B cell (primary cell): ENCODE measurements at regions not wholly inside any gene's neighbourhood (a gene's known extent, or its start where the extent isn't known, plus 50 kb on each side); places are given as distances from the start of the nearest gene placed in this dataset.
A peak's percentile ranks its signal among the peaks of the same experiment; 100 is the strongest.

ENCODE experiments used
- ATAC-seq: fragments of 200-7000 bp; cut with Tn5 transposase; one replicate; pipeline ENCODE4 v1.10.0; 2021; ENCODE audit warnings: low read depth, mild to moderate bottlenecking, moderate number of reproducible peaks, moderate library complexity
- CTCF ChIA-PET: fragments of 350-600 bp; sonication (Branson Sonifier 250); formaldehyde crosslinking; loops from one replicate; lab custom pipeline; 2021; ENCODE audit warnings: antibody characterized with exemption, inconsistent platforms; lab: Charles Lee
- POLR2A ChIA-PET: fragments of 350-600 bp; sonication (Branson Sonifier 250); formaldehyde crosslinking; loops from one replicate; lab custom pipeline; 2021; ENCODE audit warnings: antibody characterized with exemption; lab: Charles Lee
- DNase-seq: peaks from one replicate; pipeline ENCODE4 v3.0.0; 2013
- H2AFZ ChIP-seq: 2 replicates; pipeline ENCODE4 v1.6.1; 2012; ENCODE audit warnings: mild to moderate bottlenecking, low read depth, low read length; ENCODE audit not compliant: insufficient read depth, poor library complexity, severe bottlenecking
- H3K27ac ChIP-seq, 2 donors: 1 replicate in 1 of 2; 2 replicates in 1 of 2; pipeline ENCODE4 v1.5.1; 2012 to 2013; ENCODE audit warnings: low read length in 2 of 2, mild to moderate bottlenecking in 2 of 2, moderate library complexity in 1 of 2
- H3K27me3 ChIP-seq, 4 experiments: fragments of 200-600 bp in 1 of 4; sonication (generic) in 1 of 4; replicated peaks in 1 of 4; 1 replicate in 2 of 4; 2 replicates in 2 of 4; pipeline versions ENCODE4 v1.6.1 to v1.7.0; 2013 to 2016; ENCODE audit warnings: low read length in 3 of 4, mild to moderate bottlenecking in 2 of 4, mixed read lengths in 1 of 4, moderate library complexity in 1 of 4; ENCODE audit not compliant: insufficient read depth in 4 of 4, control insufficient read depth in 3 of 4; ENCODE audit errors: control extremely low read depth in 1 of 4
- H3K36me3 ChIP-seq, 2 experiments: replicated peaks in 1 of 2; 1 replicate in 1 of 2; 2 replicates in 1 of 2; pipeline versions ENCODE4 v1.6.1 to v1.7.1; 2013; ENCODE audit warnings: low read length in 1 of 2; ENCODE audit not compliant: insufficient read depth in 2 of 2, control insufficient read depth in 1 of 2; ENCODE audit errors: control extremely low read depth in 1 of 2, extremely low read depth in 1 of 2
- H3K4me1 ChIP-seq, 2 donors: fragments of 200-600 bp in 1 of 2; sonication (generic) in 1 of 2; 1 replicate in 1 of 2; 2 replicates in 1 of 2; pipeline versions ENCODE4 v1.5.1 to v1.6.1; 2013 to 2017; ENCODE audit warnings: low read length in 2 of 2; ENCODE audit not compliant: control insufficient read depth in 2 of 2, insufficient read depth in 2 of 2
- H3K4me2 ChIP-seq: replicated peaks from 2 replicates; pipeline ENCODE3; 2012; ENCODE audit warnings: mild to moderate bottlenecking, low read depth, low read length; ENCODE audit not compliant: poor library complexity, severe bottlenecking
- H3K4me3 ChIP-seq, 5 experiments: fragments of 200-600 bp in 1 of 5; sonication (generic) in 1 of 5; 1 replicate in 3 of 5; 2 replicates in 2 of 5; pipeline versions ENCODE4 v1.5.1 to v1.7.0; 2011 to 2016; ENCODE audit warnings: low read length in 4 of 5, mild to moderate bottlenecking in 4 of 5, low read depth in 2 of 5, control low read depth in 1 of 5, moderate library complexity in 1 of 5; ENCODE audit not compliant: insufficient read depth in 1 of 5; ENCODE audit errors: control extremely low read depth in 1 of 5, extremely low read depth in 1 of 5
- H3K79me2 ChIP-seq: fragments of 200-600 bp; sonication (generic); one replicate; pipeline ENCODE4 v1.6.0; 2016; ENCODE audit warnings: low read length; ENCODE audit not compliant: control insufficient read depth, insufficient read depth
- H3K9ac ChIP-seq: fragments of 200-600 bp; sonication (generic); 2 replicates; pipeline ENCODE4 v1.6.1; 2017; ENCODE audit warnings: mild to moderate bottlenecking, low read length, moderate library complexity
- H3K9me3 ChIP-seq, 3 donors: one replicate each; pipeline versions ENCODE4 v1.6.1 to v1.7.1; 2013; ENCODE audit warnings: low read length in 2 of 3; ENCODE audit not compliant: control insufficient read depth in 2 of 3, insufficient read depth in 1 of 3; ENCODE audit errors: control extremely low read depth in 1 of 3
- H4K20me1 ChIP-seq: 2 replicates; pipeline ENCODE4 v1.6.0; 2012; ENCODE audit warnings: mild to moderate bottlenecking, low read length; ENCODE audit not compliant: insufficient read depth, control insufficient read depth, poor library complexity, severe bottlenecking
- H3K27ac Mint-ChIP-seq: one replicate; pipeline ENCODE4 v1.8.0; 2021; ENCODE audit warnings: mixed read lengths
- H3K27me3 Mint-ChIP-seq: one replicate; pipeline ENCODE4 v1.8.0; 2021; ENCODE audit warnings: mixed read lengths
- H3K4me1 Mint-ChIP-seq: one replicate; pipeline ENCODE4 v1.8.0; 2021; ENCODE audit warnings: mixed read lengths
- H3K4me3 Mint-ChIP-seq: one replicate; pipeline ENCODE4 v1.8.0; 2021; ENCODE audit warnings: mixed read lengths
- H3K9me3 Mint-ChIP-seq: one replicate; pipeline ENCODE4 v1.8.0; 2022; ENCODE audit warnings: mixed read lengths; ENCODE audit not compliant: insufficient read depth
- EZH2 ChIP-seq: IDR thresholded peaks from 2 replicates; pipeline ENCODE4 v1.6.1; 2012; ENCODE audit warnings: borderline replicate concordance, low read depth, mild to moderate bottlenecking, moderate library complexity, low read length; ENCODE audit not compliant: insufficient read depth, poor library complexity, severe bottlenecking
- WGBS: methylation state at CpG from one replicate; pipeline ENCODE4 v1.1.5; 2013; ENCODE audit warnings: missing lambda C conversion rate; ENCODE audit not compliant: insufficient coverage; 5-methylcytosine and 5-hydroxymethylcytosine counted together
- intact Hi-C: fragments of 100-400 bp; cut with micrococcal nuclease; formaldehyde crosslinking; loops from one replicate; pipeline ENCODE4 v1.10.0; 2022
- TF ChIP-seq, protein P1 (sequence below): fragments of 200-600 bp; IDR thresholded peaks from one replicate; pipeline ENCODE4 v1.8.0; 2022; ENCODE audit warnings: antibody characterized with exemption, mild to moderate bottlenecking

DNA sequence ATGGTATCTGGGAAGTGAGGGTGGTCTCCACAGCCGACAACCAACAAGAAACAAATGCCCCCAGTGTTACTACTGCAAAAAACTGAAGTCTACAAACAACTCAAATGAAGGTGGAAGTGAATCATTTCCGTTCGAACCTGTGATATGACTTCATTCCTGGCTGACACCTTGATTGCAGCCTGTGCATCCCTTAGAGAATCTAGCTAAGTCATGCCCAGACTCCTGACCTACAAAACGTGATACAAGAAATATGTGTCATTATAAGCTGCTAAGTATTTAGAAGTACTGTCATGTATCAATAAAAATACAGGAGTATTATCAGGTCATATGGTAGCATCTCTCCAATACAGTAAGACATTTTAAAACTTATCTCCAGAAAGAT is 959.7 kb upstream of the LCORL start:
- no peak for ATAC-seq
- no peak overlapping the region for H2AFZ ChIP-seq

DNA sequence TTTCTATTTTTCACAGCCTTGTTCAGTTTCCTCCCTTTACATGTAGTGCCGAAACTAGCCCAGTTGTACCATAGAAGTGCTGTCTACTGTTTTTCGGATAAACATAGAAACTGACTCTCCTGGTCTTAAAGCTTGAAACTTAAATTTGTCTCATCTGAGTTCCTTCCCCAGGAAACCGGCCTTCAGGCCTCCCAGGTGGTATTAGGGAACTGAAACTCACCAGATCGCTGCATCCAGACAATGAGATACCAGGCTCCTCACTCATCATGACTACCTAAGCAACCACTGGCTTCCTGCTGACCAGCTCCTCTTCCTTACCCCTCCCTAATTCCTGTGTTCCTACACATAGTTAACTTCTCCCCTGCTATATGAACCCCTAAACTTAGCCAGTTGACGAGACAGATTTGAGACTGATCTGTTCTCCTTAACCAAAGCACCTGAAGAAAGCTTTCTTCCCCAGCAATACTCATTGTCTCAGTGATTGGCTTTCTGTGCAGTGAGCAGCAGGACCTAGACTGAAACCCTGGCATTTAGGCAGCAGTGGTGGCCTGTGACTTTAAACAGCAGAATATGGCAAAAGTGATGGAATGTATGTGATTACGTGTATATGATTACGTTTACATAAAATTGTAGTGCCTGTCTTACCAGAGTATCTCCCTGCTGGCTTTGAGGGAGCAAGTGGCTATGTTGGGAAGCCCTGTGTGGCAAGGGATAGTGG is 959.1 kb upstream of the LCORL start:
- Mint-ChIP-seq H3K4me3 (peak overlapping the region; percentile 1), H3K27me3 (no peaks in the 10 kb centered on the region), H3K27ac (peak overlapping the region; percentile 33), H3K4me1 (peaks cover 12% of the 10 kb centered on the region), H3K9me3 (no peaks in the 10 kb centered on the region)
- H3K36me3 ChIP-seq = no peaks in the 10 kb centered on the region
- H3K27ac ChIP-seq = no peak overlapping the region
- H2AFZ ChIP-seq = no peak overlapping the region
- WGBS = 51% methylated on average over 6 of the region's 7 CpGs
- H3K4me2 ChIP-seq = peak overlapping the region; percentile 17
- no peak overlapping the region for H3K4me3 ChIP-seq
- no peaks in the 10 kb centered on the region for H3K79me2 ChIP-seq
- DNase-seq = peak; percentile 57
- ChIA-PET POLR2A (no interaction called here), CTCF (no interaction called here)
- peaks cover 6 to 9% of the 10 kb centered on the region in 2 donors for H3K4me1 ChIP-seq
- no peaks in the 10 kb centered on the region for H4K20me1 ChIP-seq
- TF ChIP-seq, protein P1, sequence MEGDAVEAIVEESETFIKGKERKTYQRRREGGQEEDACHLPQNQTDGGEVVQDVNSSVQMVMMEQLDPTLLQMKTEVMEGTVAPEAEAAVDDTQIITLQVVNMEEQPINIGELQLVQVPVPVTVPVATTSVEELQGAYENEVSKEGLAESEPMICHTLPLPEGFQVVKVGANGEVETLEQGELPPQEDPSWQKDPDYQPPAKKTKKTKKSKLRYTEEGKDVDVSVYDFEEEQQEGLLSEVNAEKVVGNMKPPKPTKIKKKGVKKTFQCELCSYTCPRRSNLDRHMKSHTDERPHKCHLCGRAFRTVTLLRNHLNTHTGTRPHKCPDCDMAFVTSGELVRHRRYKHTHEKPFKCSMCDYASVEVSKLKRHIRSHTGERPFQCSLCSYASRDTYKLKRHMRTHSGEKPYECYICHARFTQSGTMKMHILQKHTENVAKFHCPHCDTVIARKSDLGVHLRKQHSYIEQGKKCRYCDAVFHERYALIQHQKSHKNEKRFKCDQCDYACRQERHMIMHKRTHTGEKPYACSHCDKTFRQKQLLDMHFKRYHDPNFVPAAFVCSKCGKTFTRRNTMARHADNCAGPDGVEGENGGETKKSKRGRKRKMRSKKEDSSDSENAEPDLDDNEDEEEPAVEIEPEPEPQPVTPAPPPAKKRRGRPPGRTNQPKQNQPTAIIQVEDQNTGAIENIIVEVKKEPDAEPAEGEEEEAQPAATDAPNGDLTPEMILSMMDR = no peak
- no peak for TF ChIP-seq EZH2
- H3K9me3 ChIP-seq = no peaks in the 10 kb centered on the region
- H3K27me3 ChIP-seq = no peaks in the 10 kb centered on the region
- intact Hi-C loops = no loop called here
- H3K9ac ChIP-seq = no peak overlapping the region
- peak; percentile 76 for ATAC-seq

More for the DNA sequence above, 959.7 kb upstream of the LCORL start:
- H3K27ac ChIP-seq = no peak overlapping the region
- H3K27me3 Mint-ChIP-seq = no peaks in the 10 kb centered on the region
- POLR2A ChIA-PET = no interaction called here
- no peak for TF ChIP-seq EZH2
- TF ChIP-seq, protein P1 = no peak
- DNase-seq = no peak
- H3K36me3 ChIP-seq = no peaks in the 10 kb centered on the region
- H3K4me2 ChIP-seq = no peak overlapping the region
- H4K20me1 ChIP-seq = no peaks in the 10 kb centered on the region
- CTCF ChIA-PET = no interaction called here
- intact Hi-C loops = no loop called here
- no peaks in the 10 kb centered on the region for H3K79me2 ChIP-seq
- no peaks in the 10 kb centered on the region for H3K9me3 Mint-ChIP-seq
- WGBS = 75% methylated on average over 2 of the region's 4 CpGs
- no peaks in the 10 kb centered on the region for H3K27me3 ChIP-seq
- peaks cover 12% of the 10 kb centered on the region for H3K4me1 Mint-ChIP-seq
- H3K9me3 ChIP-seq = no peaks in the 10 kb centered on the region
- H3K4me3 Mint-ChIP-seq = no peak overlapping the region
- no peak overlapping the region for H3K4me3 ChIP-seq
- no peak overlapping the region for H3K27ac Mint-ChIP-seq
- peaks cover 6 to 9% of the 10 kb centered on the region in 2 donors for H3K4me1 ChIP-seq
- H3K9ac ChIP-seq = no peak overlapping the region
